ENCODE measurements at regions not wholly inside any gene's neighbourhood (a gene's known extent, or its start where the extent isn't known, plus 50 kb on each side); places are given as distances from the start of the nearest gene placed in this dataset.

DNA sequence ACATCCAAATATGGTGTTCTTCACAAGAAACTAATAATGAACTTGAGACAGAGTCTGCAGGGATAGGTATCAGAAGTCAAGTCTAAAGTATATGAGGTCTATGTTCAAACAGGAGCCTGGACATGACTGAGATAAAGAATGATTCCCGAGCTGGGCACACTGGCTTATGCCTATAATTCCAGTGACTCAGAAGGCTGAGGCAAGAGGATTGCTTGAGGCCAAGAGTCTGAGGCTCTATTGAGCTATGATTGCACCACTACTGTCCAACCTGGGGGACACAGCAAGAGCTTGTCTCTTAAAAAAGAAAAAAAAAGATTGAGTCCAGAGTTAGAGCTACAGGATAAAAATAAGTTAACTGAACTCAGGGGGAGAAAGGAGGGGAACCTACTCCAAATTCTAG, 246.5 kb downstream of the LRRN1 start:
- Histone ChIP-seq H4K20me1 (ENCODE audit: insufficient read depth, low read length) (no peaks in the 10 kb centered on the region), H3K4me3 (ENCODE audit: low read depth, low read length, poor library complexity, severe bottlenecking) (no peak overlapping the region), H3K36me3 (ENCODE audit: insufficient read depth, low read length) (no peaks in the 10 kb centered on the region), H3K4me1 (ENCODE audit: insufficient read depth, low read length, poor library complexity, severe bottlenecking) (no peaks in the 10 kb centered on the region), H3K4me2 (ENCODE audit: low read length) (no peak overlapping the region), H3K9me2 (ENCODE audit: insufficient read depth, low read length) (no peaks in the 10 kb centered on the region), H3K9me3 (ENCODE audit: low read length) (no peaks in the 10 kb centered on the region), H3K27ac (ENCODE audit: low read depth, low read length, poor library complexity, severe bottlenecking) (no peak overlapping the region), H3K79me2 (ENCODE audit: insufficient read depth, low read depth, low read length) (no peaks in the 10 kb centered on the region), H2AFZ (ENCODE audit: low read length) (no peak overlapping the region)
- BruUV-seq (replicated peaks) = no TSS peak
- intact Hi-C loops (cut with micrococcal nuclease; ENCODE audit: unreplicated experiment) = no loop called here
- POLR2A ChIA-PET = interaction anchor here (0.9 kb wide), 1 partner anchor 15 kb away, joined by 3 read pairs; no protein-coding TSS in a partner anchor
- TF ChIP-seq, protein P1, sequence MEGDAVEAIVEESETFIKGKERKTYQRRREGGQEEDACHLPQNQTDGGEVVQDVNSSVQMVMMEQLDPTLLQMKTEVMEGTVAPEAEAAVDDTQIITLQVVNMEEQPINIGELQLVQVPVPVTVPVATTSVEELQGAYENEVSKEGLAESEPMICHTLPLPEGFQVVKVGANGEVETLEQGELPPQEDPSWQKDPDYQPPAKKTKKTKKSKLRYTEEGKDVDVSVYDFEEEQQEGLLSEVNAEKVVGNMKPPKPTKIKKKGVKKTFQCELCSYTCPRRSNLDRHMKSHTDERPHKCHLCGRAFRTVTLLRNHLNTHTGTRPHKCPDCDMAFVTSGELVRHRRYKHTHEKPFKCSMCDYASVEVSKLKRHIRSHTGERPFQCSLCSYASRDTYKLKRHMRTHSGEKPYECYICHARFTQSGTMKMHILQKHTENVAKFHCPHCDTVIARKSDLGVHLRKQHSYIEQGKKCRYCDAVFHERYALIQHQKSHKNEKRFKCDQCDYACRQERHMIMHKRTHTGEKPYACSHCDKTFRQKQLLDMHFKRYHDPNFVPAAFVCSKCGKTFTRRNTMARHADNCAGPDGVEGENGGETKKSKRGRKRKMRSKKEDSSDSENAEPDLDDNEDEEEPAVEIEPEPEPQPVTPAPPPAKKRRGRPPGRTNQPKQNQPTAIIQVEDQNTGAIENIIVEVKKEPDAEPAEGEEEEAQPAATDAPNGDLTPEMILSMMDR (conservative IDR thresholded peaks at IDR 0.05; ENCODE audit: low read length) = no peak
- TF ChIP-seq EZH2phosphoT487 (IDR thresholded peaks at IDR 0.05; ENCODE audit: borderline replicate concordance, low read depth, low read length) = no peak
- CTCF ChIA-PET (ENCODE audit: unreplicated experiment) = no interaction called here
- DNase-seq (ENCODE audit: low spot score) = no peak

- no TSS peak for BruUV-seq (replicated peaks)
- intact Hi-C loops (cut with micrococcal nuclease; ENCODE audit: unreplicated experiment) = no loop called here
- ChIA-PET POLR2A (no interaction called here), CTCF (ENCODE audit: unreplicated experiment) (no interaction called here)
- no peak overlapping the region for H3K27ac ChIP-seq (ENCODE audit: low read depth, low read length, poor library complexity, severe bottlenecking)
- H3K9me2 ChIP-seq (ENCODE audit: insufficient read depth, low read length) = no peaks in the 10 kb centered on the region
- no peak overlapping the region for H3K4me2 ChIP-seq (ENCODE audit: low read length)
- H3K4me3 ChIP-seq (ENCODE audit: low read depth, low read length, poor library complexity, severe bottlenecking) = no peak overlapping the region
- TF ChIP-seq, protein P1 (conservative IDR thresholded peaks at IDR 0.05; ENCODE audit: low read length) = no peak
- no peak for TF ChIP-seq EZH2phosphoT487 (IDR thresholded peaks at IDR 0.05; ENCODE audit: borderline replicate concordance, low read depth, low read length)
- no peaks in the 10 kb centered on the region for H3K4me1 ChIP-seq (ENCODE audit: insufficient read depth, low read length, poor library complexity, severe bottlenecking)
- H3K36me3 ChIP-seq (ENCODE audit: insufficient read depth, low read length) = no peaks in the 10 kb centered on the region
- H3K9me3 ChIP-seq (ENCODE audit: low read length) = no peaks in the 10 kb centered on the region
- H4K20me1 ChIP-seq (ENCODE audit: insufficient read depth, low read length) = no peaks in the 10 kb centered on the region
- H3K79me2 ChIP-seq (ENCODE audit: insufficient read depth, low read depth, low read length) = no peaks in the 10 kb centered on the region
- no peak for DNase-seq (ENCODE audit: low spot score)
- H2AFZ ChIP-seq (ENCODE audit: low read length) = no peak overlapping the region
These were observed 248.1 kb downstream of the LRRN1 start for GRCh38 chr3:4047366-4047765.

- Histone ChIP-seq H3K36me3 (ENCODE audit: insufficient read depth, low read length) (no peaks in the 10 kb centered on the region), H3K9me2 (ENCODE audit: insufficient read depth, low read length) (no peaks in the 10 kb centered on the region), H3K4me1 (ENCODE audit: insufficient read depth, low read length, poor library complexity, severe bottlenecking) (no peaks in the 10 kb centered on the region), H3K79me2 (ENCODE audit: insufficient read depth, low read depth, low read length) (no peaks in the 10 kb centered on the region), H4K20me1 (ENCODE audit: insufficient read depth, low read length) (no peaks in the 10 kb centered on the region), H2AFZ (ENCODE audit: low read length) (no peak overlapping the region), H3K9me3 (ENCODE audit: low read length) (no peaks in the 10 kb centered on the region), H3K27ac (ENCODE audit: low read depth, low read length, poor library complexity, severe bottlenecking) (no peak overlapping the region), H3K4me2 (ENCODE audit: low read length) (no peak overlapping the region), H3K4me3 (ENCODE audit: low read depth, low read length, poor library complexity, severe bottlenecking) (no peak overlapping the region)
- POLR2A ChIA-PET = interaction anchor here (0.8 kb wide), 2 partner anchors 9 to 227 kb away, joined by 3 read pairs; no protein-coding TSS in a partner anchor
- no peak for TF ChIP-seq EZH2phosphoT487 (IDR thresholded peaks at IDR 0.05; ENCODE audit: borderline replicate concordance, low read depth, low read length)
- TF ChIP-seq, protein P1 (conservative IDR thresholded peaks at IDR 0.05; ENCODE audit: low read length) = no peak
- CTCF ChIA-PET (ENCODE audit: unreplicated experiment) = no interaction called here
- no peak for DNase-seq (ENCODE audit: low spot score)
- no TSS peak for BruUV-seq (replicated peaks)
- intact Hi-C loops (cut with micrococcal nuclease; ENCODE audit: unreplicated experiment) = no loop called here
These were observed 250.5 kb upstream of the SETMAR start for GRCh38 chr3:4052706-4053105.
